ENCODE measurements at regions not wholly inside any gene's neighbourhood (a gene's known extent, or its start where the extent isn't known, plus 50 kb on each side); places are given as distances from the start of the nearest gene placed in this dataset.

- H3K9ac ChIP-seq (ENCODE audit: low read depth in 1 of 3, low read length in 3 of 3), result no peak overlapping the region
- no peaks in the 10 kb centered on the region for H3K36me3 ChIP-seq (ENCODE audit: control insufficient read depth in 3 of 3, insufficient read depth in 3 of 3, low read length in 3 of 3)
- H3K9me3 ChIP-seq (ENCODE audit: control insufficient read depth in 3 of 3, low read length in 3 of 3), result no peaks in the 10 kb centered on the region
- H3K4me3 ChIP-seq (ENCODE audit: low read length in 3 of 3), result no peak overlapping the region
- peaks cover 5% of the 10 kb centered on the region in 3 donors for H3K4me1 ChIP-seq (ENCODE audit: control insufficient read depth in 3 of 3, insufficient read depth in 3 of 3, low read length in 3 of 3)
- H3K27me3 ChIP-seq (ENCODE audit: control insufficient read depth in 3 of 3, insufficient read depth in 3 of 3, low read length in 3 of 3), result no peaks in the 10 kb centered on the region
- no peak overlapping the region for H3K27ac ChIP-seq (ENCODE audit: low read depth, low read length)
These were observed 364.1 kb upstream of the BTBD3 start for GRCh38 chr20:11553603-11554002.

- Histone ChIP-seq H3K9ac (ENCODE audit: low read depth in 1 of 3, low read length in 3 of 3) (no peak overlapping the region), H3K36me3 (ENCODE audit: control insufficient read depth in 3 of 3, insufficient read depth in 3 of 3, low read length in 3 of 3) (no peaks in the 10 kb centered on the region), H3K4me1 (ENCODE audit: control insufficient read depth in 3 of 3, insufficient read depth in 3 of 3, low read length in 3 of 3) (peaks cover 5% of the 10 kb centered on the region in 3 donors), H3K9me3 (ENCODE audit: control insufficient read depth in 3 of 3, low read length in 3 of 3) (no peaks in the 10 kb centered on the region), H3K27me3 (ENCODE audit: control insufficient read depth in 3 of 3, insufficient read depth in 3 of 3, low read length in 3 of 3) (no peaks in the 10 kb centered on the region), H3K4me3 (ENCODE audit: low read length in 3 of 3) (no peak overlapping the region), H3K27ac (ENCODE audit: low read depth, low read length) (no peak overlapping the region)
These were observed 362.2 kb upstream of the BTBD3 start for GRCh38 chr20:11555510-11555909.

GRCh38 chr20:11556410-11556809, 361.3 kb upstream of the BTBD3 start:
- no peak overlapping the region for H3K27ac ChIP-seq (ENCODE audit: low read depth, low read length)
- H3K4me3 ChIP-seq (ENCODE audit: low read length in 3 of 3), result no peak overlapping the region
- no peaks in the 10 kb centered on the region for H3K9me3 ChIP-seq (ENCODE audit: control insufficient read depth in 3 of 3, low read length in 3 of 3)
- H3K27me3 ChIP-seq (ENCODE audit: control insufficient read depth in 3 of 3, insufficient read depth in 3 of 3, low read length in 3 of 3), result no peaks in the 10 kb centered on the region
- no peaks in the 10 kb centered on the region for H3K36me3 ChIP-seq (ENCODE audit: control insufficient read depth in 3 of 3, insufficient read depth in 3 of 3, low read length in 3 of 3)
- H3K4me1 ChIP-seq (ENCODE audit: control insufficient read depth in 3 of 3, insufficient read depth in 3 of 3, low read length in 3 of 3), result peaks cover 5% of the 10 kb centered on the region in 3 donors
- H3K9ac ChIP-seq (ENCODE audit: low read depth in 1 of 3, low read length in 3 of 3), result no peak overlapping the region

GRCh38 chr20:11564491-11564890, 353.2 kb upstream of the BTBD3 start:
- H3K9me3 ChIP-seq (ENCODE audit: control insufficient read depth in 3 of 3, low read length in 3 of 3), result no peaks in the 10 kb centered on the region
- no peak overlapping the region for H3K4me3 ChIP-seq (ENCODE audit: low read length in 3 of 3)
- H3K27me3 ChIP-seq (ENCODE audit: control insufficient read depth in 3 of 3, insufficient read depth in 3 of 3, low read length in 3 of 3), result no peaks in the 10 kb centered on the region
- H3K9ac ChIP-seq (ENCODE audit: low read depth in 1 of 3, low read length in 3 of 3), result no peak overlapping the region
- H3K36me3 ChIP-seq (ENCODE audit: control insufficient read depth in 3 of 3, insufficient read depth in 3 of 3, low read length in 3 of 3), result no peaks in the 10 kb centered on the region
- no peak overlapping the region for H3K27ac ChIP-seq (ENCODE audit: low read depth, low read length)
- no peaks in the 10 kb centered on the region for H3K4me1 ChIP-seq (ENCODE audit: control insufficient read depth in 3 of 3, insufficient read depth in 3 of 3, low read length in 3 of 3)

- H3K4me1 ChIP-seq (ENCODE audit: control insufficient read depth in 3 of 3, insufficient read depth in 3 of 3, low read length in 3 of 3), result no peaks in the 10 kb centered on the region
- H3K4me3 ChIP-seq (ENCODE audit: low read length in 3 of 3), result no peak overlapping the region
- H3K36me3 ChIP-seq (ENCODE audit: control insufficient read depth in 3 of 3, insufficient read depth in 3 of 3, low read length in 3 of 3), result no peaks in the 10 kb centered on the region
- no peak overlapping the region for H3K27ac ChIP-seq (ENCODE audit: low read depth, low read length)
- H3K9me3 ChIP-seq (ENCODE audit: control insufficient read depth in 3 of 3, low read length in 3 of 3), result no peaks in the 10 kb centered on the region
- H3K9ac ChIP-seq (ENCODE audit: low read depth in 1 of 3, low read length in 3 of 3), result no peak overlapping the region
- no peaks in the 10 kb centered on the region for H3K27me3 ChIP-seq (ENCODE audit: control insufficient read depth in 3 of 3, insufficient read depth in 3 of 3, low read length in 3 of 3)
These were observed 348.5 kb upstream of the BTBD3 start for GRCh38 chr20:11569163-11569562.

GRCh38 chr20:11573507-11573906, 344.2 kb upstream of the BTBD3 start:
- Histone ChIP-seq H3K4me1 (ENCODE audit: control insufficient read depth in 3 of 3, insufficient read depth in 3 of 3, low read length in 3 of 3) (no peaks in the 10 kb centered on the region), H3K9ac (ENCODE audit: low read depth in 1 of 3, low read length in 3 of 3) (no peak overlapping the region), H3K27me3 (ENCODE audit: control insufficient read depth in 3 of 3, insufficient read depth in 3 of 3, low read length in 3 of 3) (no peaks in the 10 kb centered on the region), H3K27ac (ENCODE audit: low read depth, low read length) (no peak overlapping the region), H3K36me3 (ENCODE audit: control insufficient read depth in 3 of 3, insufficient read depth in 3 of 3, low read length in 3 of 3) (no peaks in the 10 kb centered on the region), H3K9me3 (ENCODE audit: control insufficient read depth in 3 of 3, low read length in 3 of 3) (no peaks in the 10 kb centered on the region), H3K4me3 (ENCODE audit: low read length in 3 of 3) (no peak overlapping the region)

GRCh38 chr20:11581271-11581670, 336.4 kb upstream of the BTBD3 start:
- Histone ChIP-seq H3K36me3 (ENCODE audit: control insufficient read depth in 3 of 3, insufficient read depth in 3 of 3, low read length in 3 of 3) (no peaks in the 10 kb centered on the region), H3K9ac (ENCODE audit: low read depth in 1 of 3, low read length in 3 of 3) (no peak overlapping the region), H3K27me3 (ENCODE audit: control insufficient read depth in 3 of 3, insufficient read depth in 3 of 3, low read length in 3 of 3) (no peaks in the 10 kb centered on the region), H3K4me3 (ENCODE audit: low read length in 3 of 3) (no peak overlapping the region), H3K9me3 (ENCODE audit: control insufficient read depth in 3 of 3, low read length in 3 of 3) (no peaks in the 10 kb centered on the region), H3K27ac (ENCODE audit: low read depth, low read length) (no peak overlapping the region), H3K4me1 (ENCODE audit: control insufficient read depth in 3 of 3, insufficient read depth in 3 of 3, low read length in 3 of 3) (no peaks in the 10 kb centered on the region)

GRCh38 chr20:11582060-11582459, 335.6 kb upstream of the BTBD3 start:
- H3K4me3 ChIP-seq (ENCODE audit: low read length in 3 of 3), result no peak overlapping the region
- no peaks in the 10 kb centered on the region for H3K9me3 ChIP-seq (ENCODE audit: control insufficient read depth in 3 of 3, low read length in 3 of 3)
- H3K27me3 ChIP-seq (ENCODE audit: control insufficient read depth in 3 of 3, insufficient read depth in 3 of 3, low read length in 3 of 3), result no peaks in the 10 kb centered on the region
- H3K36me3 ChIP-seq (ENCODE audit: control insufficient read depth in 3 of 3, insufficient read depth in 3 of 3, low read length in 3 of 3), result no peaks in the 10 kb centered on the region
- H3K27ac ChIP-seq (ENCODE audit: low read depth, low read length), result no peak overlapping the region
- H3K4me1 ChIP-seq (ENCODE audit: control insufficient read depth in 3 of 3, insufficient read depth in 3 of 3, low read length in 3 of 3), result no peaks in the 10 kb centered on the region
- no peak overlapping the region for H3K9ac ChIP-seq (ENCODE audit: low read depth in 1 of 3, low read length in 3 of 3)

GRCh38 chr20:11585752-11586352, 331.8 kb upstream of the BTBD3 start:
- Histone ChIP-seq H3K9me3 (ENCODE audit: control insufficient read depth in 3 of 3, low read length in 3 of 3) (no peaks in the 10 kb centered on the region), H3K27ac (ENCODE audit: low read depth, low read length) (no peak overlapping the region), H3K4me3 (ENCODE audit: low read length in 3 of 3) (no peak overlapping the region), H3K4me1 (ENCODE audit: control insufficient read depth in 3 of 3, insufficient read depth in 3 of 3, low read length in 3 of 3) (no peaks in the 10 kb centered on the region), H3K36me3 (ENCODE audit: control insufficient read depth in 3 of 3, insufficient read depth in 3 of 3, low read length in 3 of 3) (no peaks in the 10 kb centered on the region), H3K9ac (ENCODE audit: low read depth in 1 of 3, low read length in 3 of 3) (no peak overlapping the region), H3K27me3 (ENCODE audit: control insufficient read depth in 3 of 3, insufficient read depth in 3 of 3, low read length in 3 of 3) (no peaks in the 10 kb centered on the region)

GRCh38 chr20:11588875-11589274, 328.8 kb upstream of the BTBD3 start:
- Histone ChIP-seq H3K27me3 (ENCODE audit: control insufficient read depth in 3 of 3, insufficient read depth in 3 of 3, low read length in 3 of 3) (no peaks in the 10 kb centered on the region), H3K9me3 (ENCODE audit: control insufficient read depth in 3 of 3, low read length in 3 of 3) (no peaks in the 10 kb centered on the region), H3K4me3 (ENCODE audit: low read length in 3 of 3) (no peak overlapping the region), H3K9ac (ENCODE audit: low read depth in 1 of 3, low read length in 3 of 3) (no peak overlapping the region), H3K36me3 (ENCODE audit: control insufficient read depth in 3 of 3, insufficient read depth in 3 of 3, low read length in 3 of 3) (no peaks in the 10 kb centered on the region), H3K4me1 (ENCODE audit: control insufficient read depth in 3 of 3, insufficient read depth in 3 of 3, low read length in 3 of 3) (no peaks in the 10 kb centered on the region), H3K27ac (ENCODE audit: low read depth, low read length) (no peak overlapping the region)

- Histone ChIP-seq H3K27me3 (ENCODE audit: control insufficient read depth in 3 of 3, insufficient read depth in 3 of 3, low read length in 3 of 3) (no peaks in the 10 kb centered on the region), H3K9me3 (ENCODE audit: control insufficient read depth in 3 of 3, low read length in 3 of 3) (no peaks in the 10 kb centered on the region), H3K9ac (ENCODE audit: low read depth in 1 of 3, low read length in 3 of 3) (no peak overlapping the region), H3K27ac (ENCODE audit: low read depth, low read length) (no peak overlapping the region), H3K36me3 (ENCODE audit: control insufficient read depth in 3 of 3, insufficient read depth in 3 of 3, low read length in 3 of 3) (no peaks in the 10 kb centered on the region), H3K4me1 (ENCODE audit: control insufficient read depth in 3 of 3, insufficient read depth in 3 of 3, low read length in 3 of 3) (no peaks in the 10 kb centered on the region), H3K4me3 (ENCODE audit: low read length in 3 of 3) (no peak overlapping the region)
These were observed 325.7 kb upstream of the BTBD3 start for GRCh38 chr20:11591965-11592364.

Data from skeletal muscle tissue (tissue), 3 donors.